GM19351 (cell line): ENCODE measurements at regions not wholly inside any gene's neighbourhood (a gene's known extent, or its start where the extent isn't known, plus 50 kb on each side); places are given as distances from the start of the nearest gene placed in this dataset.
A peak's percentile ranks its signal among the peaks of the same experiment; 100 is the strongest.

Source experiments
- ATAC-seq: cut with Tn5 transposase; IDR thresholded peaks from one replicate; pipeline ENCODE4 v1.9.1; 2021; ENCODE audit warnings: mild to moderate bottlenecking, moderate library complexity; ENCODE audit not compliant: unreplicated experiment

GRCh38 chr1:238088560-238089290 is 198.0 kb upstream of the ZP4 start:
- ATAC-seq, result no peak

GRCh38 chr1:238073991-238074390 is 183.3 kb upstream of the ZP4 start:
- ATAC-seq, result no peak

GRCh38 chr1:238071061-238071460 is 180.3 kb upstream of the ZP4 start:
- no peak for ATAC-seq

DNA sequence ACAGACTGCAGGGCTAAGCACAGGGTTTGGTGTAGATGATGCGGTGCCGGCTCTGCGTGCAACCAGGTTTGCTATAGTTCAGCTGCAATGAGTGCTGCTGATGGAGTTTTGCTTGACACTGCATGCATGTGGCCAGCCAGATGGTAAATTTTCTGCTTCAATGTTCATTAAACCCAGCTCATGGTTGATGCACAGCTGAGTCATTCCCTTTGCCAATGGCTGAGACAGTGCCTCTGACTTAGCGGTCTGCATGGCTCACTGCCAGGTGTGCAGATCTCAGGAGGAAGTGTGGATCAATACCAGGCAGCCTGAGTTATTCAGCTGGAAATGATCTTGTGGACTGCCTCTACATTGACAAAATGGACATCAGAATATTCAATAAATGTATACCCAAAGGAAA is 172.7 kb upstream of the ZP4 start:
- ATAC-seq, result no peak

GRCh38 chr1:238061967-238062613 is 171.4 kb upstream of the ZP4 start:
- no peak for ATAC-seq

DNA sequence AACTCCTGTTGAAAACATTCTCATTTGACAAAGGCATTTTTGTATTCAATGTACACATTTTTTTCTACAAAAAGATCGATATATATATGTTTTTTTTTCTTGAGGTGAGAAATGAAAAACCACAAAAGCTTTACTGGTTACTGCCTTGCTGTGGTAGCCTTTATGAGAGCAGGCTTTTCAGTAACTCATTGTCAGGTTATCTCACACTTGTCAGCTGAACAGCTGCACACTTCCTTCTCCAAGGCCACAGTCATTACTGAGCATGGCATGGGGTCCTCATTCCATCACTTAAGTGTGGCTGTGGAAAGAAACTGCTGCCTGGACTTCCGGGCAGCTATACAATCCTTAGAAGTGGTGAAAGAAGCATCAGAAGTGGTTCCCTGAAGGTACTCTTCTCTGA is 169.3 kb upstream of the ZP4 start:
- peak; percentile 50 for ATAC-seq

- no peak for ATAC-seq
Observed at GRCh38 chr1:238052496-238053266, 162.0 kb upstream of the ZP4 start.

GRCh38 chr1:238029126-238029525 is 138.4 kb upstream of the ZP4 start:
- no peak for ATAC-seq

GRCh38 chr1:238027366-238027765 is 136.6 kb upstream of the ZP4 start:
- no peak for ATAC-seq

GRCh38 chr1:238023137-238023536 is 132.4 kb upstream of the ZP4 start:
- ATAC-seq, result no peak

DNA sequence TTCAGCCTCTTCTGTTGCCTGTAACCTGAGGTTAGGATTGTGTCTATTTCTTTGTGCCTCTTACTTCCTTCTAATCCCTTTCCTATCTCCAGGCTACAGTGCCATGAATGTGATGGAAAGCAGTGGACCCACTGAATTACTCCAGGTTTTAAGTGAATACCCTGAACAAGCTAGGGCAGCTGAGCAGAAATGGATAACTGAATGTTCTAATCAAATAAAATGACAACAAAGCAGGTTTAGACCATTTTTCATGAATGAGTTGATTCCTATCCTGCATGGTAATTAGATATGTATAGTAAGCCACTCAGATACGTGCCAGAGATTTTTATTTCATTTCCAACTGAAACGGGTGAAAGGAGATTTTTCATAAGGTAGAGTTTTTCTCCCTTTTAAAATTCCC is 127.5 kb upstream of the ZP4 start:
- ATAC-seq, result no peak

GRCh38 chr1:238006779-238007178 is 116.1 kb upstream of the ZP4 start:
- ATAC-seq, result no peak

GRCh38 chr1:238005116-238005515 is 114.4 kb upstream of the ZP4 start:
- no peak for ATAC-seq

DNA sequence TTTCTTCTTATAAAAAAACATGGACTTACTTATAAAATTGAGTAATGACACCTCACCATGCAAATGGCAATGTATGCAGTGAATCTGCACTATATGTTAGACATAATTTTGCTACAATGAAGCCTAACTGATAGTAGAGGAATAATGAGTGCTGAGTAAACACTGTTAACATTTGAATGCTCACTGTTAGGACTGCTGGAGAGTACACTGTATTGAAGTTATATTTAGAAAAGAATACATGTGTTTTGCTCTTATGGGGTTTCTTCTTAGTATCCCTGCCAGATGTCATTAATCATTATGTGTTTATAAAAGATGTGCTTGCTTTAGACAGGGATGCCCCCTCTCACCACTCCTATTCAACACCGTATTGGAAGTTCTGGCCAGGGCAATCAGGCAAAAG is 111.1 kb upstream of the ZP4 start:
- ATAC-seq, result no peak

DNA sequence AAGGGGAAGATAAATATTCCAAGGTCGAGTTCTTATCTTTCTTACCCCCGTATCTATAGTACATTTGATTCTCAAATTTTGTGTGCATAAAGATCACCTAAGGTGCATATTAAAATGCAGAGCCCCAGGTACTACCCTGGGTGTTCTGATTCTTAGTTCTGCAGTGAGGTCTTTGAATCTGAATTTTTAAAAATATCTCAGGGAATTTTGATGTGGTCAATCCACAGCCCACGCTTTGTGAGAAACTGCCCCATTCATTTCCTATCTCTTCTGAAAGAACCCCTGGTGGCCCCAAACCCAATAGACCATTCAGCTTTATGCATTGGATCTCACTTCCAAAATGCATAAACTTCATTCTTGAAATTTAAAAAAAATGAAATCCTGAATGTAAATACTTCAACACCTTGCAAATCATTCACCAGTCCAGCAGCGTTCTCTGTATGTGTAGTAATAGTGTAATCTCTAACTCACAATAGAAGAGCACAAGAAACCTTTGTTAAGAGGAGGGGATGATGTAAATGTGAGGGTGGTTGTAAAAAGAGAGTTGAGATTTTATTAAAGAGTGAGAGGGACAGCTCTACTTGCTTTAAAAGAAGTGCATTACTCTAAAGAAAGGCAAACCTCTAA is 108.8 kb upstream of the ZP4 start:
- no peak for ATAC-seq

DNA sequence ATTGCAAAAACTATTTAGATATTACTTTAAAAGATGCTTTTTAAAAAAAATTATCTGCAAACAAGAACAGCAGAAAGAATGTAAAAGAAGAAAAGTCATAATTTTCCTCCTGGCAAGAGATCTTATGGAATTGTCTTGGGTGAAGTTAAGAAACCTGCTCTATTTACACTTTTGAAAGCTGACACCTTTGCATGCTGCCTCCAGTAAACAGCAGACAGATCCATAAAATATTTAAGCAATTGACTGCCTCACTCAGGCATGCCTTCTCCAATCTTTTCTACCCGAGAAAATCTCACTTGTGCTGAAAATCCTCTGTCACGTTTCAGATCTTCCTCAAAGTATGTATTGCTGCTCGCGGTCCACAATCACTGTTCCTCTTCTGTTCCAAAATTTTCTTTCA is 107.9 kb upstream of the ZP4 start:
- no peak for ATAC-seq

GRCh38 chr1:237983496-237983895 is 92.8 kb upstream of the ZP4 start:
- no peak for ATAC-seq

- ATAC-seq, result no peak
Observed at GRCh38 chr1:237981223-237981622, 90.5 kb upstream of the ZP4 start.

GRCh38 chr1:237976331-237976730 is 85.6 kb upstream of the ZP4 start:
- ATAC-seq, result no peak

GRCh38 chr1:237975903-237976302 is 85.2 kb upstream of the ZP4 start:
- ATAC-seq, result no peak

- no peak for ATAC-seq
Observed at GRCh38 chr1:237975376-237975775, 84.7 kb upstream of the ZP4 start.

GRCh38 chr1:237972186-237972585 is 81.5 kb upstream of the ZP4 start:
- no peak for ATAC-seq
